ENCODE measurements at regions not wholly inside any gene's neighbourhood (a gene's known extent, or its start where the extent isn't known, plus 50 kb on each side); places are given as distances from the start of the nearest gene placed in this dataset.
"Not testable (repeated sequence)": the region's sequence is repeated elsewhere in the genome, so short reads cannot be mapped to it uniquely, and the experiment has no call there.

DNA sequence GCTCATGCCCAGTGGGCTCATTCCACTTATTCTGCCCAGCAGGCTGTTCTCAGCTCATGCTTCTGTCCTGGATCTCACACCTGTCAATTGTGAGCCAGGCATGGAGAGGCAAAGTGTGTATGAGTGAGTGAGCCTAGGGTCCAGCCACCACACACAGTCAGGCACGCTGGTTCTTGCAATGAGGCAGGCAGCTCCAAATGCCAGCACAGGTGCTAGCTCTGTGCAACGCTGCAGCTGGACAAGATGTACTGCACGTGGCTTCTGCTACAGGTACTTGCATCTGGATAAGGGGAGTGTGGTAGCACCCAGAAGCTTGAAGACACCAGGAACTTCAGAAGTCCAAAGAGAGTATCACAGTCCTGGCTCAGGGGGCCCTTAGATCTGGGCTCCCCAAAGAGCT, 1249.4 kb upstream of the IGFBP7 start:
- DNase-seq: no peak

DNA sequence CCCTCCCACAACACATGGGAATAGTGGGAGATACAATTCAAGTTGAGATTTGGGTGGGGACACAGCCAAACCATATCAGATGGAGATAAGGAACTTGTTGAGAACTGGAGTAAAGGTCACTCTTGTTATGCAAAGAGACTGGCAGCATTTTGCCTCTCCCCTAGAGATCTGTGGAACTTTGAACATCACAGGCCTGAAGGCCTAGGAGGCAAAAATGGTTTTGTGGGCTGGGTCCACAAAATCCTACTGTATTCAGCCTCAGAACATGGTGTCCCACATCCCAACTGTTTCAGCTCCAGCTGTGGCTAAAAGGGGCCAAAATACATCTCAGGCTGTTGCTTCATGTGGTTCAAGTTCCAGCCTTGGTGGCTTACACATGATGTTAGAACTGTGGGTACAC, 1247.8 kb upstream of the IGFBP7 start:
- no peak for DNase-seq

DNA sequence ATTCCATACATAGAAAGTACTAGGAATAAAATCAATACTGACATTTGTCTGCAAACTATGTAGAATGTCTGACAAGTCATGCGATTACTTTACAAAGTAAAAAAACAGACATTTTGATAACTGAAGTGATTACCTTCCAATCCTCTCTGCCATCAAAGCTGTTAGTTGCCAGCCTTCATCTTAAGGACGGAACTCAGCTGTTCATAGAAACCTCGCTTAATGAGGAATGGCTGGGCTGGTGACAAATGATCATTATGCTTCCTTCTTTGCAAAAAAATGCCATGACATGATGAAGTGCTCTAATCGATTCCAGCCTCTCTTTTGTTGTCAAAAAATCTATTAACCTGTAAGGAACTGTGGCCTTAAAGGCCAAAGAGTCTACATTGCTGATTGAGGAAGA, 1214.9 kb upstream of the IGFBP7 start:
- no peak for DNase-seq

DNA sequence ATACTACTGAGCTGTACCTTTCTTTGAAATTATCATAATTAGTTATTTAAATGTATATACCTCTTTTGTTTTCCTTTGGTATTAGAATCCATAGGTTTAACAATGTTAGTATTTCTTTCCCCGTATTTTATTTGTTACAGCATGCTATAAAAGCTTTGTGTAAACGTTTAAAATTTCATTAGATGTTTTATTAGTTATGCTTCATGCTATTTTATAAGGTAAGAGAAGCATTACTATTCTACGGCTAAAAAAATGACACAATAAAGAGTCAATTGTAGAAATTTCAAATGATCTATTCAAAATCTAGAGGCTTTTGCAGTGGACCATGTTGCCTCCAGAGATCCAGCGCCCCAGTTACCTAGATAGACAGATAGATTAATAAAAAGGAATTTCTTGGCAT, 1203.3 kb upstream of the IGFBP7 start:
- DNase-seq: no peak

DNA sequence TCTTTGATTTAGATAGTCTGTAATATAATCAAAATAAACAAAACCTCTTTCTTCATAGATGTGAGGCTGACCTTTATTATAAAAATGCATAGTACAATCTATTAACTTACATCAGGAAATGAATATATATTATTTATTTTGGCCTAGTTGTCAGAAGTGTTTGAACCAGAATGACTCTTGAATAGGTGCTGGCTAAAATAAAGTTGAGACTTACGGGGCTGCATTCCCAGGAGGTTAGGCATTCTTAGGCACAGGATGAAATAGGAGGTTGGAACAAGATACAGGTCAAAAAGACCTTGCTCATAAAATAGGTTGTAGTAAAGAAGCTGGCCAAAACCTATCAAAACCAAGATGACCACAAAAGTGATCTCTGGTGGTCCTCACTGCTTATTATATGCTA, 1193.3 kb upstream of the IGFBP7 start:
- DNase-seq: no peak

DNA sequence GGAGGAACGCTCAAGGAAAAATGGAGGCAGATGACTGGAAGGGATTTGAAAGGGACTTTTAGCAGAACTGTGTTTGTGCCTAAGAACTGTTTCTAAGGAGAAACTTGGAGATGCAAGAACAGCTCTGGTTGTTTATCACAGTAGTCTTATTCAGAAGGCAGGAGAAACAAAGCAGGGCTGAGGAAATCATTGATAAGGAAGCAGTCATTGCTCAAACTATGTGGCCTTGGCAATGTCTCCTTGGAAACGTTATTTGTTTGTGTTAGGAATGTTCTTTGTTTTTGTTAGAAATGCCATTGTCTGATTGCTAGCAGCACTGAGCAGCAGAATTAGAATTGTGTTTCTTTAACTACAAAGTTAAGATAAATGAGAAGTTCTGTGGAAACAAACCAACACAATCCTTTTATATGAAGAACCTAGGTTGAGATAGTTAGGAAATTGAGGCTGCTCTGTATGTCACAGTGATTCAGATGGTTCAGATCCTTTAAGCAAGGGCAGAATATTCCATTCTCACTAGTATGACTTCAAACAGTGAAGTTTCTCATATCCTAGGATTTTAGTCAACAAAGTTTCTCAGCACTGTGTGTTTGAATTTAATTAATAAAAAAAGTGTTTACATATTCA, 1191.3 kb upstream of the IGFBP7 start:
- no peak for DNase-seq

DNA sequence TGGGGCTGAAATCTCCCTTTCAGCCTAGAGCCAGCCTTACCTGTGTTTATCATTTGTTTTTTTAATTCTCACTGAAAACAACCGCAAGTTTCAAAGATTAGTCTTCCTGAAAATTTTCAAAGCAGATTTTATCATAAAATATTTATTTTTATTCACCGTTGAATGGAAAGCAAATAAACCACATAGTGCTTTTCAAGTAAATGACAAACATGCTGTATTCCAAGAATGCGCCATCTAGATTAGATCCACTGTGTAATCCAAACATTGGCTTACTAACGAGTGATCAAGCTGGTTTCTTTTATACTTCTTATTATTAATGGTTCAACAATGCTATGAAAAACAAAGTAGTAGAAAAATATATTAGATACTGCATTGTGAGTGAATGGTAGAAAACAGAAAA, 1176.2 kb upstream of the IGFBP7 start:
- DNase-seq: no peak

DNA sequence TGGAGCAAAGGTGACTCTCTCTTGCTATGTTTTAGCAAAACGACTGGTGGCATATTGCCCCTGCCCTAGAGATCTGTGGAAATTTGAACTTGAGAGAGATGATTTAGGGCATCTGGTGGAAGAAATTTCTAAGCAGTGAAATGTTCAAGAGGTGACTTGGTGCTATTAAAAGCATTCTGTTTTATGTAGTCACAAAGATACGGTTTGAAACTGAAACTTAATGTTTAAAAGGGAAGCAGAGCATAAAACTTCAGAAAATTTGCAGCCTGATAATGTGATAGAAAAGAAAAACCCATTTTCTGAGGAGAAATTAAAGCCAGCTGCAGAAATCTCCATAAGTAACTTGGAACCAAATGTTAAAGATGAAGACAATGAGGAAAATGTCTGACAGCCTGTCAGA, 1170.7 kb upstream of the IGFBP7 start:
- not testable (repeated sequence) for DNase-seq

DNA sequence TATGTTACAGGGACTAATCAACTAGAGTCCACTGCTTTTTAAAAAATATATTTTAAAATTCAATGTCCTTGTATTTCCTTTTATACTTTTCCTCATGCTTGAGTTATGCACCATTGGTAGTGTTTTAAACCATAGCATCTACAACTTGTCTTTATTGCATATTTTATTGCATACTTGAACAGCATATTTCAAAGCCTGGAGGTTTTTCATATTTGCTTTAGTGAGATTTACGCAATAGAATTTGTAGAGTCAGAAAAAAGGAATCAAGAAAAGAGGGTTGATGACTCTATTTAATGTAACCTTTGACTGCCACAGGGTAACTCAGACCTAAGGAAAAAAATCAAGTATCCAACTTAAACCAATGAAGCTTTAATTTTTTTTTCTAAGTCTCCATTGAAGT, 1165.7 kb upstream of the IGFBP7 start:
- no peak for DNase-seq

DNA sequence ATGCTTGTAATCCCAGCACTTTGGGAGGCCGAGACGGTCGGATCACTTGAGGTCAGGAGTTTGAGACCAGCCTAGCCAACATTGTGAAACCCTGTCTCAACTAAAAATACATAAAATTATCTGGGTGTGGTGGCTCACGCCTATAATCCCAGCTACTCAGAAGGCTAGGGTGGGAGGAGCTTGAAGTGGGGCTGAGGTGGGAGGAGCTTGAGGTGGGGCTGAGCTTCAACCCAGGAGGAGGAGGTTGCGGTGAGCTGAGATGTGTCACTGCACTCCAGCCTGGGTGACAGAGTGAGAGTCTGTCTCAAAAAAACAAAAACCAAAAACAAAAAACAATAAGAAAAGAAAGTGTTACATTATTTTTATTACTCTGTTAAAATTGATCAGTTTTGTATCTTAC, 1164.4 kb upstream of the IGFBP7 start:
- DNase-seq: no peak

DNA sequence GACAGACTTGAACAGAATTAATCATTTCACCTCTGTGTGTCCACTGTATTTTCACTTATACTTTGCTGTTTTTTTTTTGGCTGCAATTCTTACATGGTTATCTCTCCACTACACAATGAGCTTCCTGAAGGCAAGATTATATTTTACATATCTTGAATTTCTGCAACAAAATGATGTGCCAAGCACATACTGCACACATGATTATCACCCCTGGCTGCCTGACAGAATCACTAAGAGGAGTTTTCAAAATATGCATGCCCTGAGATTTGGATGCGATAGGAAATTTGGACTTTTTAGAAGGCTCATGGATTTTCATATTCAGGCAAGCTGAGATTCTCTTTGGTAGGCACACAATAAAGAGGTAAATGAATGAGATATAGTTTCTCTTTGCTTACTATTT, 1162.1 kb upstream of the IGFBP7 start:
- DNase-seq: no peak

DNA sequence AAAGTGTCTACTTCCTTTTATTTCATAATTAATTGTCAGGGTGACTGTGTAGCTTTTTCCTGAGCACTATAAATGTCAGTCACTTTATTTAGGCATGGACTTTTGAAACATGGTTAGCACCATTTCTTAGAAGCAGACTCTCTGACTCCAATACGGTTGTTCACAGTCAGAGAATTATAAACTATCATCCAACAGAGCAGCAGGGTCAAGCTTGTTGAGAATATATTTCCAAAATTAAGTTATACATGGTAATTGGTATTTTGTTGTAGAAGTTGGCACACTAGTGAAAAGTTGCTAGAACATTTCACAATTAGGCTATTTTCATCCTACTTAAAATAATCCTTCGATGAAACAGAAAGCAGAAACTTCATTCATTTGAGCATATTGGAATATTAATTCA, 1155.5 kb upstream of the IGFBP7 start:
- DNase-seq: no peak

DNA sequence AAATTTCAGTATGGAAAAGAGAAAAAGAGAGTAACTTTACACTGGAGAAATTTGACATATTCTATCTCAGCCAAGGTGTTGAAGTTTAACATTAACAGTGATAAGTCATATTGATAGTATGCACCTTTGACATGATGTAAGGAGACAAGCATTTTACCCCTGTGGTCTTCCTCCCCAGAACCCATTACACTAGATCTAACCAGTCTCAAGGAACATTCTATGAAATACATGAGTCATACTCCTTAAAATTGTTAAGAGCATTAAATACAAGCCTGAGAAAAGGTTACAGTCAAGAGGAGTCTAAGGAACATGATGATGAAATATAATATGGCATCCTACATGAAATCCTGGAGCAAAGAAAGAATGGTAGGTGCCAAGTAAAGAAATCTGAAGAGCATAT, 1151.3 kb upstream of the IGFBP7 start:
- no peak for DNase-seq

DNA sequence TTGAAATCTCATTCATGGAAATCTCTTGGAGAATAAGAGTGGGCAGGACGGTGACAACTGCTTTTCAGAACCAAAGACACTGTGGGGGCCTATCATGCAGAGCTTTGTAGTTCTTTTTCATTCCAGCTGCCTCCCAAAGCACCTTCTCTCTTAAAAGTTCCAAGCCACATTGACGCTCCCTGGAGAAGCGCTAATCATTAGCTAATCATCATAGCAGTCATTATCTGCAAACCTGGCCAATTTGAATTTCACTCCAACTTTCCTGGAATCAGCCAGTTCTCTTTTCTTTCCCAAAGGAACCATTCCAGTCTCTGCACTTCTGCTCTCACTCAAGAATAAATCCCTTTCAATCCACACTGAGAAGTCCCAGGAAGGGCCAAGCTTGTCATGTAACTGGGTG, 1144.1 kb upstream of the IGFBP7 start:
- DNase-seq: no peak

DNA sequence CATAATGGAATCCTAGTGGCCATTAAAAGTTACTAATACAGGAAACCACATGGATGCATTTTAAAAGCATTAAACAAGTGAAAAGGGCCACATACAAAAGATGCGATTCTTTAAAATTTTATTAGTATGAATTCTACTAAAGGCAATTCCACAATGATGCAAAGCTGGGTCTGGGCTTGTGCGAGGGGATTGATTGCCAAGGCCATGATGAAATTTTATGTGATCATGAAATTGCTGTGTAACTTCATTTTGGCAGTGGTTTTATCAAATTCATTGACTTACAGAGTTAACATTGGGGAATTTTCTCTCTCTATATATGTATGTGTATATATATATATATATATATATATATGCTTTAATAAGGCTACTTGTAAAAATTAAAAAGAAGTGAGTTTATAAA, 1142.5 kb upstream of the IGFBP7 start:
- DNase-seq: no peak

DNA sequence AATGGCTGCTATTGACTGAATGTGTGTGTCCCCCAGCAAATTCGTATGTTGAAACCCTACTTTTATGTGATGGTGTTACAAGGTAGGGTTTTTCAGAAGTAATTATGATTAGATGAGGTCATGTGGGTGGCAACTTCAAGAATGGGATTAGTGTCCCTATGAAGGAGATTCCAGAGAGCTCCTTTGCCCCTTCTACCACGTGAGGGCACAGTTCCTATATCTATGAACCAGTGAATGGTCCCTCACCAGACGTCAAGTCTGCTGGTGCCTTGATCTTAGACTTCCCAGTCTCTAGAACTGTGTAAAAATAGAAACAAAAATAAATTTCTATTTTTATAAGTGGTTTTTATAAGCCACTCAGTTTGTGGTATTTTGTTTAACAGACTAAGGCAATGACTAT, 1137.6 kb upstream of the IGFBP7 start:
- no peak for DNase-seq

DNA sequence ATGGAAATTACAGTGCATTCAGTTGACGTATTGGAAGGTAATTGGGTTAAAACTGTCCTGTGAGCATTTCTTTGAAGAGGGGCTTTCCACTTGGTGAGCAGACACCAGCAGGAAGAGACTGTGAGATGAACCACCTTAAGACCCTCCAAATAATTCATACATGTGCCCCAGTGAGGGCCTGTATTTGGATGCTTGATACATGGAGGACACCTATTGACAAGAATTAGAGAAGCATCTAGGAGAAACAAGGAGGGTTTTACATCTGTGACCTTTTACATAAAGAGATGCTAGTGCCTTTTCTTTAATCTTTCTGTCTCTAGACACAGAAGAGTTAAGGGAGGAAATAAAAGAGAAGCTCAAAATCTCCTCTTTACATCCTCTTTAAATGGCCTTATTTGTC, 1115.3 kb upstream of the IGFBP7 start:
- no peak for DNase-seq

DNA sequence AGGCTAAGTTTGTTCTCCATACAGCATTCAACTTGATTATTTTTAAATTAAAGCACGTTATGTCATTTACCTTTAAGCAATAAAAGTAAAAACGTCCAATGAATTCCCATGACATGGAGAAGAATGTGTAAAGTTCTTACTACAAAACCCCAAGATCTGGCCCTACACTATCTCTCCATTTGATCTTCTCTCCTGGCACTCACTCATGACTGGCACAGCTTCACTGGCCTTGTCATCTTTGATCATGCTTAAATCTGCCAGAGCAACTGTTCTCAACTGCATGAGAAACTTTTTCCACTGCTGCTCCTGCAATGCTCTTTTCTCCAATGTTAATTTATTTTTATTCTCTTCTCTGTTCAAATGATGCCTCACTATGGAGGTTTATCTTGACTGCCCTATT, 1109.0 kb upstream of the IGFBP7 start:
- DNase-seq: no peak

DNA sequence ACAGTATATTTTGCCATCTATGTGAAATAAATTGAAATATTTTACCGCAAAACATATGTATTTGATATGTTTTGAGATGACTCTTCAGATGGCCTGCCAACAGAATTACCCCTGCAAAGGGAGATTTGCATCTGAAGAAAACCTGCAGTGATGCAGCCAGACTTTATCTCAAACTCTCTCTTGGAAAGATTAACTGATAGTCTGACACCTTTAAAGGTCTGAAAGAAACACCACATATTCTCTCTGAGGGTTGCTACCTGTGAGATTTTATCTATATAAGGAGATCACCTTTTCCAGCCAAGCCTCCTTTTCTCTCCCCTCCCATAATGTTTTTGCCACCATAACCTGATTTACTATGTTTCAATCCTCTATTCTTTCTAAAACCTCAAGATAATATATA, 1106.3 kb upstream of the IGFBP7 start:
- no peak for DNase-seq

DNA sequence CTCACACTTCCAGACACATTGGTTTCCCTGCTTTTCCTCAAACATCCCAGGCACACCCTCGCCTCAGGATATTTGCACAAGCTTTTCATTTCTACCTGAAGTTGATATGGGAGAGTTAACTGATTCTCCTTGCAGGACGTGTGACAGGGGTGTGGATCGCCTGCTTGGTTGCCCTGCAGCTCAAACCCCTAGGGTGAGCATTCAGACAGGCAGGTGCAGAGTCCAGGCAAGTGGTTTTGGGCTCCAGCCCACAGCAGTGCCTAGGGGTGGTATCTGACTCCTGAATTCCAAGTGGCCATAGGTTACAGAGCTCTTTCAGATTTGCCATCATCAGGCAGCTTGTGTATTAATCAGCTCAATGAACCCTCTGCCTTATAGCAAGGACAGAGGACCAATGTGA, 1104.2 kb upstream of the IGFBP7 start:
- DNase-seq: no peak

DNA sequence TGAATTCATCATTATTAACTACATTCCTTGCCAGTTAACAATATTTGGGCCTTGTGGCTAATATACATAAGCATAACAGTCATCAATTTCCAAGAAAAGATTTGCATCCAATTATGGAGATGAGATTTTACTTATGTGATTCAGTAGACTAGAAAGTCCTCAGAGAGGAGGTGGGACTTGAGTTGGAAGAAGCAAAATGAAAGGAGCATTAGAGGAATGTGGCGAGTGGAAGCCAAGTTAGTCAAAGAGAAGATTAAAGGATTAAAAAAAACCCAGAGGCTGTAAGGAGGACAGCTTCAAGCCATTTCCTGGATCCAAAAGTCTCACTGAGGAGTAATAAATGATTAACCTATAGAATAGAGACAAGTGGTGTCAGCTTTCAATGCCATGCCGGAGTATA, 1099.4 kb upstream of the IGFBP7 start:
- DNase-seq: no peak

DNA sequence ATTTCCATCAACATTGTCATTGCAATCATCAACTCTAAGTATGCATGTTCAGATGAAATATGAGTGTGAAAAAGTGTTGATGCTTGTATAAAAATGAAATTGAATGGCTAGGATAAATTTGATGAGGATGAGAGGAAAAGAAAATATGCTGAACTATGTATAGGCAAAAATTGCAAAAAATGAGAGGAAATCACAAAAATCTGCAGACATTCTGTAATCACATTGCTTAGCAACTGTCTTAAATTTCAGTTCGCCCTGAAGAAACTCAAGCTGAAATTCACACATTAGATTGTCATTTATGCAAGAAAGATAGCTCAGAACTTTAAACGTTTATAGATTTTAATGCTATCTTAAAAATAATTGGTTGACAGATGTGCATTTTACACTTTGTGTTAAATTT, 1098.8 kb upstream of the IGFBP7 start:
- no peak for DNase-seq

DNA sequence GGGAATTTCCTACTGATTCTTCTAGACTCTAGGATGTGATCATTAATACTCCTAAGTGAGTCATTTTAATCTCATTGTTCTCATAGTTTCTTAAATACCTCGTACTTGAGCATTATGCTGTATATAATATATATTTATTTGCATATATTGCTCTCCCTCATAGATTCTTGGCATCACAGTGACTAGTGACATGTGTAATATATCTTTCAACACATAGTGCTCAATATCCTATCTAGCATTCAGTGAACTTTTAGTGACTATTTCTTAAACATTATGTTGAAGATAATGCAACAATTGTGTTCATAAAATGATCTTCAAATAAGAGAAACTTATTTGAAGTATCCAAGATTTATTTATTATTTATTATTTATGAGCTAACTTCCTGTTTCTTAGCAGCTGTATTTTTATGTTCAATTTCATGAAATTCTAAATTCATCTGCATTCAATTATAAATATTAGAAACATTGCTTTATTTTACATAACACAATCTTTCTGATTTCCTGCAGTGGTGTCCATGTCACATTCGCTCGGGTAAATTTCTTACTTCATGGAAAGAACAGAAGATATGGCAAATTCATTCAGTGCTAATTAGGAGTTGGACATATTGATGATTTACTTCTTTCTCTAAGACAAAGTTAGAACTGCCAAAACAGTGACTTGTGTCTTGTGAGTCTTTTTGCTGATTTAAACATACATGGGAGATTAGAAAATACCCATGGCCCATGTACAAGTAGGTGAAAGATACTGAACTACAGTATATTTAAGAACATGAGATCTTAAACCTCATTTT, 1095.5 kb upstream of the IGFBP7 start:
- no peak for DNase-seq

DNA sequence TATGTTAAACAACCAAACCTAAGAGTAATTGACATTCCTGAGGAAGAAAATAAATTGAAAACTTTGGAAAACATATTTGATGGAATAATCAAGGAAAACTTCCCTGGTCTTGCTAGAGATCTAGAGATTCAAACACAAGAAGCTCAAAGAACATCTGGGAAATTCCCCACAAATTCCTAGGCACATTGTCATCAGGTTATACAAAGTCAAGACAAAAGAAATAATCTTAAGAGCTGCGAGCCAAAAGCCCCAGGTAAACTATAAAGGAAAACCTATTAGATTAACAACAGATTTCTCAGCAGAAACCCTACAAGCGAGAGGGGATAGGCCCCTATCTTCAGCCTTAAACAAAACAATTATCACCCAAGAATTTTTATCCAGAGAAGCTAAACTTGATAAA, 1082.0 kb upstream of the IGFBP7 start:
- DNase-seq: no peak

DNA sequence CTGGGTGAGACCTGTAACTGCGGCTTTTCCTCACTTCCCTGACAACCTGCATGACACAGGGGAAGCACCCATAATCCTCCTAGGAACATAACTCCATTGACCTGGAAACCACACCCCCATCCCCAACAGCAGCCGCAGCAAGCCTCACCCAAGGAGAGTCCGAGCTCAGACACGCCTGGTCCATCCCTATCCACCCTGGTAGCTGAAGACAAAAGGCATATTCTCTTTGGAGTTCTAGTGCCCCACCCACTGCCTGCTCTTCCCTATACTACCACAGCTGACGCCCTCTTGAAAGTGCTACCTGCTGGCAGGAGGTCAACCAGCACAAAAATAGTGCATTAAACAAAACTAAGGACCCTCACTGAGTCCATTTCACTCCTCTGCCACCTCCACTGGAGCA, 1080.9 kb upstream of the IGFBP7 start:
- no peak for DNase-seq

All from DMS 273 treated with DMSO at 0.1 percent for 48 hours (cell line).